ENCODE measurements at regions not wholly inside any gene's neighbourhood (a gene's known extent, or its start where the extent isn't known, plus 50 kb on each side); places are given as distances from the start of the nearest gene placed in this dataset.

DNA sequence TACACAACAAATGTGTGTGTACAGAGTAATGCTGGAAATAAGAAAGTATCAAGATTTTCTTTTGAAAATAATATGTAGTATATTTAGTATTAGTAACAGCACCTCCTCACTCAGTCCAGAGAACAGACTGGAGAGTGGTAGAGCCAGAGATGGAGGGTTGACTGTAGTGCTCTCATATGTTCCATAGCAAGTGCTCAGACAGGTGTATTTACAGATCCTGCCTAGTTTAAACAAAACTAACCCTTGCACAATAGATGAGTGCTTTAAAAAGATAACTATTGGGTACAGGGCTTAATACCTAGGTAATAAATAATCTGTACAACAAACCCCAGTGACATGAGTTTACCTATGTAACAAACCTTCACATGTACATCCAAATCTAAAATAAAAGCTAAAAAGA, 381.0 kb upstream of the EMCN start:
- TF ChIP-seq CTCF (IDR thresholded peaks at IDR 0.05): no peak
- TF ChIP-seq POLR2A (IDR thresholded peaks at IDR 0.05): no peak

All from right lobe of liver (tissue), 4 donors.